Left lung (tissue), 4 donors: ENCODE measurements at regions not wholly inside any gene's neighbourhood (a gene's known extent, or its start where the extent isn't known, plus 50 kb on each side); places are given as distances from the start of the nearest gene placed in this dataset.
"Not testable (repeated sequence)": the region's sequence is repeated elsewhere in the genome, so short reads cannot be mapped to it uniquely, and the experiment has no call there.

Experiments
- ATAC-seq: fragments of 200-7000 bp; cut with Tn5 transposase; one replicate; pipeline ENCODE4 v1.9.1; 2020; ENCODE audit warnings: moderate library complexity
- DNase-seq, 4 donors: peaks; one replicate each; pipeline ENCODE4 v3.0.0-alpha.2; 2013 to 2020
- H3K27ac ChIP-seq, 2 donors: fragments of 200-600 bp; sonication (generic) in 1 of 2; one replicate each; pipeline versions ENCODE4 v1.5.0 to v1.8.0; 2020 to 2021
- H3K27me3 ChIP-seq, 2 donors: fragments of 200-600 bp; sonication (generic) in 1 of 2; one replicate each; pipeline versions ENCODE4 v1.5.0 to v1.8.0; 2020 to 2021
- H3K36me3 ChIP-seq, 2 donors: fragments of 200-600 bp; sonication (generic) in 1 of 2; one replicate each; pipeline versions ENCODE4 v1.5.0 to v1.8.0; 2020 to 2021
- H3K4me1 ChIP-seq, 2 donors: fragments of 200-600 bp; one replicate each; pipeline ENCODE4 v1.8.0; 2021
- H3K4me3 ChIP-seq, 2 donors: fragments of 200-600 bp; sonication (generic) in 1 of 2; one replicate each; pipeline versions ENCODE4 v1.5.0 to v1.8.0; 2020 to 2021; ENCODE audit warnings: mild to moderate bottlenecking in 1 of 2
- H3K9me3 ChIP-seq, 2 donors: fragments of 200-600 bp; sonication (generic) in 1 of 2; one replicate each; pipeline versions ENCODE4 v1.5.0 to v1.8.0; 2020 to 2021
- CTCF ChIP-seq, 2 donors: fragments of 200-600 bp; sonication (generic) in 1 of 2; IDR thresholded peaks; one replicate each; pipeline versions ENCODE4 v1.5.0 to v1.8.0; 2021; ENCODE audit warnings: antibody characterized with exemption in 2 of 2
- intact Hi-C, 2 donors: fragments of 100-400 bp; cut with DNase I; formaldehyde crosslinking; loops; one replicate each; pipeline versions ENCODE4 v1.11.2 to v1.14.2; 2022
- donor health status: DM: no; HTN: yes; CAD: no.
- donor health status: DM: no; HTN: no; CAD: no.

GRCh38 chr1:199029401-199029800 lies 390.6 kb downstream of the PTPRC start:
- no peaks in the 10 kb centered on the region for H3K4me1 ChIP-seq
- DNase-seq = no peak
- no peak for ATAC-seq
- no peak overlapping the region for H3K4me3 ChIP-seq
- H3K36me3 ChIP-seq = no peaks in the 10 kb centered on the region
- no peak for TF ChIP-seq CTCF (IDR thresholded peaks at IDR 0.05)
- no peaks in the 10 kb centered on the region for H3K27me3 ChIP-seq
- H3K27ac ChIP-seq = no peak overlapping the region
- intact Hi-C loops = no loop called here
- peaks cover 0 to 11% of the 10 kb centered on the region in 2 donors for H3K9me3 ChIP-seq

- no peaks in the 10 kb centered on the region for H3K4me1 ChIP-seq
- ATAC-seq = no peak
- no peak overlapping the region for H3K4me3 ChIP-seq
- no peaks in the 10 kb centered on the region for H3K36me3 ChIP-seq
- TF ChIP-seq CTCF (IDR thresholded peaks at IDR 0.05) = no peak
- H3K27me3 ChIP-seq = no peaks in the 10 kb centered on the region
- intact Hi-C loops = no loop called here
- peaks cover 0 to 11% of the 10 kb centered on the region in 2 donors for H3K9me3 ChIP-seq
- no peak for DNase-seq
- no peak overlapping the region for H3K27ac ChIP-seq
These were observed 391.0 kb downstream of the PTPRC start for GRCh38 chr1:199029855-199030254.

- H3K4me3 ChIP-seq, ATAC-seq, DNase-seq, H3K27me3 ChIP-seq, H3K27ac ChIP-seq, H3K4me1 ChIP-seq, H3K36me3 ChIP-seq, intact Hi-C loops: not testable (repeated sequence)
- H3K9me3 ChIP-seq = peaks cover 0 to 11% of the 10 kb centered on the region in 2 donors
These were observed 391.7 kb downstream of the PTPRC start for GRCh38 chr1:199030541-199030940.

DNA sequence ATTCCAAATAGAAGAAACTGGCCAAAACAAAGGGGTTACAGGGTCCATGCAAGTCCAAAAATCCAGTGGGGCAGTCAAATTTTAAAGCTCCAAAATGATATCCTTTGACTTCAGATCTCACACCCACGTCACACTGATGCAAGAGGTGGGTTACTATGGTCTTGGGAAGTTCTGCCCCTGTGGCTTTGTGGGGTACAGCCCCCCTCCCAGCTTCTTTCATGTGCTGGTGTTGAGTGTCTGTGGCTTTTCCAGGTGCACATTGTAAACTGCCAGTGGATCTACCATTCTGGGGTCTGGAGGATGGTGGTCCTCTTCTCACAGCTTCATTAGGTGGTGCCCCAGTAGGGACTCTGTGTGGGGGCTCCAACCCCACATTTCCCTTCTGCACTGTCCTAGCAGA lies 392.3 kb downstream of the PTPRC start:
- intact Hi-C loops, ATAC-seq: not testable (repeated sequence)

GRCh38 chr1:199032479-199032878 lies 393.6 kb downstream of the PTPRC start:
- H3K9me3 ChIP-seq = peaks cover 0 to 11% of the 10 kb centered on the region in 2 donors
- ATAC-seq, H3K27ac ChIP-seq, DNase-seq, H3K27me3 ChIP-seq, H3K4me3 ChIP-seq, H3K4me1 ChIP-seq, H3K36me3 ChIP-seq, intact Hi-C loops: not testable (repeated sequence)

More for the DNA sequence above, 392.3 kb downstream of the PTPRC start:
- not testable (repeated sequence) for H3K36me3 ChIP-seq, H3K27me3 ChIP-seq, H3K27ac ChIP-seq, DNase-seq, H3K4me1 ChIP-seq, H3K4me3 ChIP-seq
- H3K9me3 ChIP-seq = peaks cover 0 to 11% of the 10 kb centered on the region in 2 donors

DNA sequence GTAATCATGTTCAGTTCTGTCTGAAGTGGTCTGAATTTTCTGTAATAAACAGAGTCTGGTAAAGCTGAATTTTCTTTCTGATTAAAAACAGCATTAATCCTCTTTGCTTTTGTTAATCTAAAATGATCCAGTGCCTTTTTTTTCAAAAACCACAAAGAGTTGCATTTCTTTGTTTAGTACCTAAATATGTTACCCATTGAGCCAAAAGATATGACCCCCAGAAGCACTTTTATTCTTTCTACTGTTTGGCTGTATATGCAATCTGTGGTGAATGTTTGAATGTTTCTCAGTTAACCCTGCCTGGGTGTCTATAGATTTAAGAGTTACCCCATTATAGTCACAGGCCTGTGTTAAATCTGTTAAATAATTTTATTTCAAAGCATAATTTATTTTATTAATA lies 394.8 kb downstream of the PTPRC start:
- no peaks in the 10 kb centered on the region for H3K4me1 ChIP-seq
- DNase-seq = no peak
- H3K36me3 ChIP-seq = no peaks in the 10 kb centered on the region
- no peak overlapping the region for H3K4me3 ChIP-seq
- peaks cover 0 to 11% of the 10 kb centered on the region in 2 donors for H3K9me3 ChIP-seq
- ATAC-seq = no peak
- H3K27me3 ChIP-seq = no peaks in the 10 kb centered on the region
- no peak for TF ChIP-seq CTCF (IDR thresholded peaks at IDR 0.05)
- H3K27ac ChIP-seq = no peak overlapping the region
- intact Hi-C loops = no loop called here

GRCh38 chr1:199038156-199038555 lies 399.3 kb downstream of the PTPRC start:
- Histone ChIP-seq H3K27ac (no peak overlapping the region), H3K9me3 (no peaks in the 10 kb centered on the region), H3K4me3 (no peak overlapping the region), H3K27me3 (no peaks in the 10 kb centered on the region), H3K36me3 (no peaks in the 10 kb centered on the region), H3K4me1 (no peaks in the 10 kb centered on the region)
- no peak for DNase-seq
- intact Hi-C loops = no loop called here
- TF ChIP-seq CTCF (IDR thresholded peaks at IDR 0.05) = no peak
- no peak for ATAC-seq
